ENCODE measurements at regions not wholly inside any gene's neighbourhood (a gene's known extent, or its start where the extent isn't known, plus 50 kb on each side); places are given as distances from the start of the nearest gene placed in this dataset.
"Not testable (repeated sequence)": the region's sequence is repeated elsewhere in the genome, so short reads cannot be mapped to it uniquely, and the experiment has no call there.

DNA sequence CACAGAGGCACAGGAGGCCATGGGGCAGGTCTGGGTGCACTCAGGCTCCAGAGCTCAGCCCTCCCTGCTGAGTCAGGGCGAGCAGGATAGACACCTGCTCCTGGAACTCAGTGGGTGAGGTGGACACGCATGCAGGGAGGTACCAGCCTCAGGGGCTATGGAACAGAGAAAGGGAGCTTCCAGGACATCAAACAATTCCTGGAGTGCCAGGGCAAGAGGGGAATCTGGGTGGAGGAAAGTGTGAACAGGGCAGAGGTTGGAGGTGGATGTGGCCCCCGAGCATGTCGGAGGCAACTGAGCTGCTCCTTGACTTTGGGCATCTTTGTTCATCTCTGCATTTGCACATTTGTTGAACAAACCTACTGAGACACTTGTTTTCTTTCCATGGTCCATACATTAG, 2881.5 kb downstream of the RPIA start:
- POLR2A ChIA-PET; intact Hi-C loops (cut with micrococcal nuclease); H3K36me3 Mint-ChIP-seq; H3K9me3 Mint-ChIP-seq; H3K4me1 Mint-ChIP-seq (ENCODE audit: low read depth); H3K27me3 Mint-ChIP-seq; CTCF ChIA-PET; H3K4me3 Mint-ChIP-seq; H3K27ac Mint-ChIP-seq; DNase-seq: not testable (repeated sequence)

- POLR2A ChIA-PET, H3K27me3 Mint-ChIP-seq: not testable (repeated sequence)
Observed at GRCh38 chr2:91573755-91574154, 2882.3 kb downstream of the RPIA start.

DNA sequence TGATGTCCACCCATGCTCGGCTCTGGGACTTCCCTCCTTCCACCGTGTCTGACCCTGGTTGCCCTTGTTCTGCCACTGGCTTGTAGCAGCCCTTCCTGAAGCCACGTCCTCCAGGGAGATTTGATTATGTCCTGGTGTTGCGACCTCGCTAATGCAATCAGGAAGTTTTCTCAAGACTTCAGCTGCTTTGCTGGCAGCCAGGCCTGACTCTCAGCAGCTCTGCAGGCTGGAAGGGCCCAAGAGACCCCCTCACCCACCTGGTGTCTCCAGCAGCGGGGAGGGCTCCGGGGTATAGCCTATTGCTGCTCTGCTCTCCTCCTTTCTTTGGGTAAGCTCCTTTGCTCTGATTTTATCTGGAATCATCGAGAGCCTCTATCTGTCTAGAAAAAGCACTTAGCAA, 2882.8 kb downstream of the RPIA start:
- POLR2A ChIA-PET; H3K9me3 Mint-ChIP-seq; CTCF ChIA-PET; H3K27me3 Mint-ChIP-seq; H3K36me3 Mint-ChIP-seq; DNase-seq; H3K27ac Mint-ChIP-seq; H3K4me3 Mint-ChIP-seq; intact Hi-C loops (cut with micrococcal nuclease); H3K4me1 Mint-ChIP-seq (ENCODE audit: low read depth): not testable (repeated sequence)

More at GRCh38 chr2:91573755-91574154, 2882.3 kb downstream of the RPIA start:
- H3K4me3 Mint-ChIP-seq; intact Hi-C loops (cut with micrococcal nuclease); H3K4me1 Mint-ChIP-seq (ENCODE audit: low read depth); H3K36me3 Mint-ChIP-seq; DNase-seq; CTCF ChIA-PET; H3K27ac Mint-ChIP-seq; H3K9me3 Mint-ChIP-seq: not testable (repeated sequence)

DNA sequence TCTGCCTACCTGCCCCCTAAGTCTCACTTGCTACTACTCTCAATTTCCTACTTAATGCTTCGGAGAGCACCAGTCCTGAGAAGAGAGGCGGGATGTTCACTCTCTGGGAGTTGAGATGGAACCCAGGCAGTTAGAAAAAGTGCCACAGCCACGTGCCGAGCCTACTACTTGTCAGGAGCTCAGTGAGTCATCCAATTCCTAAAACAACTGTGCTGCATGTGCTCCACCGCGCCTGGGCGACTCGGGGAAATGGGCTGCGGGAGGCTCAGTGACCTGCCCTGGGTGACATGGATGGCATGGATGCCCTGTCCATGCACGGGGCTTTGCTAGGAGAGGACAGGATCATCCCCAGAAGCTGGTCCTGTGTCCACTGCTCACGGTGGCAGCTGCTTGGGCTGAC, 2884.2 kb downstream of the RPIA start:
- H3K4me1 Mint-ChIP-seq (ENCODE audit: low read depth); H3K9me3 Mint-ChIP-seq; H3K36me3 Mint-ChIP-seq; H3K27me3 Mint-ChIP-seq; POLR2A ChIA-PET; CTCF ChIA-PET; H3K4me3 Mint-ChIP-seq; intact Hi-C loops (cut with micrococcal nuclease); H3K27ac Mint-ChIP-seq; DNase-seq: not testable (repeated sequence)

DNA sequence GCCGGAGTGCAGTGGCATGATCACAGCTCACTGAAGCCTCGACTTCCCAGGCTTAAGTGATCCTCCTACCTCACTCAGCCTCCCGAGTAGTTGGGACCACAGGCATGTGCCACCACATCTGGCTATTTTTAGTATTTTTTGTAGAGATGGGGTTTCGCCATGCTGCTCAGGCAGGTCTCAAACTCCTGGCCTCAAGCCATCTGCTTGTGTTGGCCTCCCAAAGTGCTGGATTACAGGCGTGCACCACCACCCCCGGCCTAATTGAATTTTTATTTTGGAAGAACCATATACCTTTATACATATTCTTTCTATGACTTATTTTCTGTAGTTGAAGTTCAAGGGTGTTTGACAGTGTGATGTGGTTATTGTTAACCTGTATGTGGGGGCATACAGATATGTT, 2885.9 kb downstream of the RPIA start:
- DNase-seq, H3K27me3 Mint-ChIP-seq: not testable (repeated sequence)

GRCh38 chr2:91578678-91579077, 2887.2 kb downstream of the RPIA start:
- H3K36me3 Mint-ChIP-seq; H3K9me3 Mint-ChIP-seq; H3K4me3 Mint-ChIP-seq; DNase-seq; H3K27me3 Mint-ChIP-seq; POLR2A ChIA-PET; CTCF ChIA-PET; H3K4me1 Mint-ChIP-seq (ENCODE audit: low read depth); intact Hi-C loops (cut with micrococcal nuclease); H3K27ac Mint-ChIP-seq: not testable (repeated sequence)

More for the DNA sequence above, 2885.9 kb downstream of the RPIA start:
- intact Hi-C loops (cut with micrococcal nuclease); H3K4me1 Mint-ChIP-seq (ENCODE audit: low read depth); H3K9me3 Mint-ChIP-seq; CTCF ChIA-PET; H3K27ac Mint-ChIP-seq; H3K36me3 Mint-ChIP-seq; POLR2A ChIA-PET; H3K4me3 Mint-ChIP-seq: not testable (repeated sequence)

GRCh38 chr2:91579555-91579954, 2888.1 kb downstream of the RPIA start:
- H3K9me3 Mint-ChIP-seq; H3K4me1 Mint-ChIP-seq (ENCODE audit: low read depth); H3K4me3 Mint-ChIP-seq; intact Hi-C loops (cut with micrococcal nuclease); H3K27ac Mint-ChIP-seq; POLR2A ChIA-PET; H3K36me3 Mint-ChIP-seq; DNase-seq; H3K27me3 Mint-ChIP-seq; CTCF ChIA-PET: not testable (repeated sequence)

- DNase-seq; H3K36me3 Mint-ChIP-seq; H3K27ac Mint-ChIP-seq; H3K4me1 Mint-ChIP-seq (ENCODE audit: low read depth); intact Hi-C loops (cut with micrococcal nuclease); POLR2A ChIA-PET; H3K4me3 Mint-ChIP-seq; H3K27me3 Mint-ChIP-seq; CTCF ChIA-PET; H3K9me3 Mint-ChIP-seq: not testable (repeated sequence)
Observed at GRCh38 chr2:91580043-91580442, 2888.6 kb downstream of the RPIA start.

DNA sequence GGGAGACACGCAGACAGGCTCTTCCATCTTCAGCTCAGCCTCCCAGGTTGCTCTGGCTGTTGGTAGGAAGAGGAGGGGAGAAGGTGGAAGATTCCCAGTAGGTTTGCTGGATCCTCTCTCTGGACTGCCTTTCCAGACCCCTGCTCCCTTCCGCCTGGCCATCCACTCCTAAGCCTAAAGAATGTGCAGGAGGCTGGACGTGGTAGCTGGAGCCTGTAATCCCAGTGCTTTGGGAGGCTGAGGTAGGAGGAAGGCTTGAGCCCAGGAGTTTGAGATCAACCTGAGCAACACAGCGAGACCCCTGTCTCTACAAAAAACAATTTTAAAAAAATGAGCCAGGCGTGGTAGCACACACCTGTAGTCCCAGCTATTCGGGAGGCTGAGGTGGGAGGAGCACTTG, 2895.6 kb downstream of the RPIA start:
- peaks cover 12% of the 10 kb centered on the region for H3K9me3 Mint-ChIP-seq
- H3K4me3 Mint-ChIP-seq; CTCF ChIA-PET; H3K27ac Mint-ChIP-seq; DNase-seq; H3K36me3 Mint-ChIP-seq; H3K27me3 Mint-ChIP-seq; H3K4me1 Mint-ChIP-seq (ENCODE audit: low read depth); intact Hi-C loops (cut with micrococcal nuclease); POLR2A ChIA-PET: not testable (repeated sequence)

DNA sequence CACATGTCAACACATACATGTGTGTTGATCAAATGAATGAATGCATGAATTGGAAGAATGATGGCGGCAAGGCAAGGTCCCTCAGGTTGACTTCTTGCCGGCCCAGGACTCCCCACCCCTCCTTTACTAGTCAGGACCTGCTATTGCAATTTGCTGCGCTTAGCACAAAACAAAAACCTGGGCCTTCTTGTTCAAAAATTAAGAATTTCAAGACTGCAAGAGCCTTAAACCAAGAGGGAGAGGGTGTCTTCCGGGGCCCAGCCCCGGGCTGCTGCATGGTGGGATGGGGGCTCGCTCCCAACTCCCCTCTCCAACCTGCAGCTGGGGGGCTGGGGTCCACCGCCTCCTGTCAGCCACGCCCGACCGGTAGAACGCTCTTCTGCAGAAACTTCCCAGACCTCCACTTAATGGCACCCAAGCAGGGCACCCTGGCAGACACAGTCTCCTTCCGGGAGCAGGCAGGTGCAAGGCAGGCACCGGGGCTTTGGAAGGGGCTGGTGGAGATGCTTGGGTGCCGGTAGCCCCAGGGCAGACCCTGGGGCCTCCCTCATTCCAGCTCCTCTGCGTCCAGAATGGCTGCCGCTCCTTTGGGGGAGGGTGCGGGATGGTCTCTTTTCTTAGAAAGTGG, 2896.5 kb downstream of the RPIA start:
- intact Hi-C loops (cut with micrococcal nuclease), result not testable (repeated sequence)

DNA sequence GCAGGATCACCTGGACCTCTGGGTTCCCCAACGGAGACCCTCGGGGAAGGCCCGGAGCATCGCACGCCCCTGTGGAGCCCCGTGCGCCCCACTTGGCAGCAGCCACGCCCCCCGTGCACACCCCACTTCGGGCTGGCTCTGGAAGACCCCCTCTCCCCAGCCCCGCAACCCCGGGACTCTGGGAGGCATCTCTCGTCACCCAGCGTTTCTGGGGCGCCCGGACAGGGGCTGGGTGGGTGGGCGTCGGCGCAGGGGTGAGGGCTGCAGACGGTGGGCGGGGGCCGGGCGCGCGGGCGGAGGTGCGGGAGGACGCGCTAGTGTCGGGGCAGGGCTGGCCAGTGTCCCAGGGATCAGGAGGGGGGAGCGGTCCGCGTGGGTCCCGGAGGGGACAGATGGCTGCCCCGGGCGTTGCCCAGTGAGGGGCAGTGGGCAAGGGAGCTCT, 2897.3 kb downstream of the RPIA start:
- DNase-seq; H3K4me3 Mint-ChIP-seq; H3K27ac Mint-ChIP-seq; intact Hi-C loops (cut with micrococcal nuclease); H3K27me3 Mint-ChIP-seq; POLR2A ChIA-PET; CTCF ChIA-PET; H3K36me3 Mint-ChIP-seq; H3K4me1 Mint-ChIP-seq (ENCODE audit: low read depth): not testable (repeated sequence)
- peaks cover 12% of the 10 kb centered on the region for H3K9me3 Mint-ChIP-seq

More for the DNA sequence above, 2896.5 kb downstream of the RPIA start:
- POLR2A ChIA-PET; H3K36me3 Mint-ChIP-seq; DNase-seq; H3K27me3 Mint-ChIP-seq; H3K4me3 Mint-ChIP-seq; CTCF ChIA-PET; H3K27ac Mint-ChIP-seq; H3K4me1 Mint-ChIP-seq (ENCODE audit: low read depth): not testable (repeated sequence)
- H3K9me3 Mint-ChIP-seq, result peaks cover 12% of the 10 kb centered on the region

- H3K27me3 Mint-ChIP-seq; H3K4me3 Mint-ChIP-seq; H3K27ac Mint-ChIP-seq; H3K4me1 Mint-ChIP-seq (ENCODE audit: low read depth); DNase-seq; POLR2A ChIA-PET; H3K36me3 Mint-ChIP-seq; CTCF ChIA-PET; intact Hi-C loops (cut with micrococcal nuclease): not testable (repeated sequence)
- peaks cover 12% of the 10 kb centered on the region for H3K9me3 Mint-ChIP-seq
Observed at GRCh38 chr2:91589454-91590328, 2898.2 kb downstream of the RPIA start.

DNA sequence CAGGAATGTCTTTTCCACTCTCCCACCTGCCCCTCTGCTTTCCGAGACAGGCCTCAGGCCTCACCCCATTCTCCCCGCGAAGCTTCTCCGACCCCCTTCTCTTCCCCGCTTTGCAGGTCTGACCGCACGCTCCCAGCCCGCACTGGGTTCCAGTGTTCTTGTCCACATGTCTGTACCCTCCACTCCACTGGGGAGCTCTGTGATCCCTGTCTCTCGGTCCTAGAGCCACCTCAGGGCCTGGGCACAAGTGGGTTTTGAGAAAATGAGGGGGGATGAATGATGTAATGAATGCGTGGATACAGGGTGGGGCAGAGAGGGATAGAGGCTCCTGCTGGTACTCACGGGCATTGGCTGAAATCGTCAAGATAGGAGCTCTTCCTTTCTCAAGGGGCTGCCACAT, 2898.9 kb downstream of the RPIA start:
- CTCF ChIA-PET; H3K9me3 Mint-ChIP-seq; DNase-seq; H3K27ac Mint-ChIP-seq; POLR2A ChIA-PET; intact Hi-C loops (cut with micrococcal nuclease); H3K36me3 Mint-ChIP-seq; H3K4me1 Mint-ChIP-seq (ENCODE audit: low read depth); H3K27me3 Mint-ChIP-seq; H3K4me3 Mint-ChIP-seq: not testable (repeated sequence)

Data from activated CD4-positive, alpha-beta memory T cell treated with anti-CD3 and anti-CD28 coated beads for 36 hours (primary cell).